ENCODE measurements at regions not wholly inside any gene's neighbourhood (a gene's known extent, or its start where the extent isn't known, plus 50 kb on each side); places are given as distances from the start of the nearest gene placed in this dataset.
A peak's percentile ranks its signal among the peaks of the same experiment; 100 is the strongest.

GRCh38 chr1:218787826-218788225 is 385.9 kb upstream of the LYPLAL1 start:
- Histone ChIP-seq H3K9ac (ENCODE audit: low read length) (no peak overlapping the region), H3F3A (ENCODE audit: low read length, unreplicated experiment) (no peaks in the 10 kb centered on the region), H3K4me1 (ENCODE audit: insufficient read depth, low read length) (no peaks in the 10 kb centered on the region; the same call in 1 of the 2 replicates), H3K9me2 (replicated peaks; ENCODE audit: low read length) (no peaks in the 10 kb centered on the region), H3K4me2 (ENCODE audit: low read length) (no peak overlapping the region), H3K4me3 (ENCODE audit: low read length) (no peak overlapping the region), H3K27me3 (ENCODE audit: low read length) (no peaks in the 10 kb centered on the region), H3K27ac (ENCODE audit: low read length) (no peak overlapping the region), H4K20me1 (ENCODE audit: low read length) (no peaks in the 10 kb centered on the region), H3K36me3 (ENCODE audit: low read depth, low read length) (no peaks in the 10 kb centered on the region), H2AFZ (ENCODE audit: low read length) (peak overlapping the region; percentile 16; the same call in 1 of the 2 replicates), H3K9me3 (ENCODE audit: low read length) (no peaks in the 10 kb centered on the region), H3K79me2 (ENCODE audit: low read length) (no peaks in the 10 kb centered on the region)
- ATAC-seq: no peak
- POLR2A ChIA-PET (ENCODE audit: unreplicated experiment): no interaction called here
- DNase-seq: peak; percentile 48
- no TSS peak for BruUV-seq (replicated peaks)
- no peak for TF ChIP-seq EZH2phosphoT487 (IDR thresholded peaks at IDR 0.05; ENCODE audit: borderline replicate concordance, low read length)
- TF ChIP-seq EZH2 (IDR thresholded peaks at IDR 0.05; ENCODE audit: low read length, unreplicated experiment): no peak
- TF ChIP-seq CTCF (conservative IDR thresholded peaks at IDR 0.05; ENCODE audit: low read depth, low read length): no peak
- intact Hi-C loops (cut with micrococcal nuclease): no loop called here
- CTCF ChIA-PET: no interaction called here

- Histone ChIP-seq H3F3A (ENCODE audit: low read length, unreplicated experiment) (no peaks in the 10 kb centered on the region), H3K9me3 (ENCODE audit: low read length) (no peaks in the 10 kb centered on the region), H3K4me3 (ENCODE audit: low read length) (no peak overlapping the region), H3K9me2 (replicated peaks; ENCODE audit: low read length) (no peaks in the 10 kb centered on the region), H3K36me3 (ENCODE audit: low read depth, low read length) (no peaks in the 10 kb centered on the region), H3K9ac (ENCODE audit: low read length) (no peak overlapping the region), H3K4me2 (ENCODE audit: low read length) (no peak overlapping the region), H3K27ac (ENCODE audit: low read length) (no peak overlapping the region), H3K4me1 (ENCODE audit: insufficient read depth, low read length) (no peaks in the 10 kb centered on the region), H3K79me2 (ENCODE audit: low read length) (no peaks in the 10 kb centered on the region), H4K20me1 (ENCODE audit: low read length) (no peaks in the 10 kb centered on the region), H3K27me3 (ENCODE audit: low read length) (no peaks in the 10 kb centered on the region), H2AFZ (ENCODE audit: low read length) (no peak overlapping the region)
- POLR2A ChIA-PET (ENCODE audit: unreplicated experiment): interaction anchor here (0.7 kb wide), 1 partner anchor 18 kb away, joined by 3 read pairs; no protein-coding TSS in a partner anchor
- intact Hi-C loops (cut with micrococcal nuclease): no loop called here
- BruUV-seq (replicated peaks): no TSS peak
- TF ChIP-seq CTCF (conservative IDR thresholded peaks at IDR 0.05; ENCODE audit: low read depth, low read length): no peak
- no peak for TF ChIP-seq EZH2 (IDR thresholded peaks at IDR 0.05; ENCODE audit: low read length, unreplicated experiment)
- no peak for TF ChIP-seq EZH2phosphoT487 (IDR thresholded peaks at IDR 0.05; ENCODE audit: borderline replicate concordance, low read length)
- ATAC-seq (no peak), DNase-seq (no peak)
- CTCF ChIA-PET: no interaction called here
These were observed 376.9 kb upstream of the LYPLAL1 start for GRCh38 chr1:218796773-218797172.

- no TSS peak for BruUV-seq (replicated peaks)
- Histone ChIP-seq H3K27me3 (ENCODE audit: low read length) (no peaks in the 10 kb centered on the region), H3K27ac (ENCODE audit: low read length) (peak overlapping the region; percentile 77), H3K9me3 (ENCODE audit: low read length) (no peaks in the 10 kb centered on the region), H3K9ac (ENCODE audit: low read length) (0 out of 2 replicates have a peak overlapping the region, but pooled peaks have one; percentile 22), H3K4me3 (ENCODE audit: low read length) (no peak overlapping the region), H3K4me1 (ENCODE audit: insufficient read depth, low read length) (peaks cover 30% of the 10 kb centered on the region), H3F3A (ENCODE audit: low read length, unreplicated experiment) (peaks cover 7% of the 10 kb centered on the region), H3K79me2 (ENCODE audit: low read length) (no peaks in the 10 kb centered on the region), H3K4me2 (ENCODE audit: low read length) (0 out of 2 replicates have a peak overlapping the region, but pooled peaks have one; percentile 53), H3K36me3 (ENCODE audit: low read depth, low read length) (no peaks in the 10 kb centered on the region), H3K9me2 (replicated peaks; ENCODE audit: low read length) (0 out of 2 replicates have a peak, but pooled peaks cover 2% of the 10 kb centered on the region), H4K20me1 (ENCODE audit: low read length) (no peaks in the 10 kb centered on the region), H2AFZ (ENCODE audit: low read length) (no peak overlapping the region)
- no peak for ATAC-seq
- no peak for DNase-seq
- no peak for TF ChIP-seq CTCF (conservative IDR thresholded peaks at IDR 0.05; ENCODE audit: low read depth, low read length)
- TF ChIP-seq EZH2 (IDR thresholded peaks at IDR 0.05; ENCODE audit: low read length, unreplicated experiment): no peak
- no peak for TF ChIP-seq EZH2phosphoT487 (IDR thresholded peaks at IDR 0.05; ENCODE audit: borderline replicate concordance, low read length)
- POLR2A ChIA-PET (ENCODE audit: unreplicated experiment): interaction anchor here (0.7 kb wide), 1 partner anchor 97 kb away, joined by 4 read pairs; no protein-coding TSS in a partner anchor
- CTCF ChIA-PET: interaction anchor here (0.9 kb wide), 1 partner anchor 194 kb away, joined by 5 read pairs; no protein-coding TSS in a partner anchor
- intact Hi-C loops (cut with micrococcal nuclease): loop anchor here (5.0 to 10.0 kb wide), 6 partner anchors 265 to 752 kb away; no protein-coding TSS in a partner anchor
These were observed 370.9 kb upstream of the LYPLAL1 start for GRCh38 chr1:218802799-218803198.
